ENCODE measurements at regions not wholly inside any gene's neighbourhood (a gene's known extent, or its start where the extent isn't known, plus 50 kb on each side); places are given as distances from the start of the nearest gene placed in this dataset.

- Histone ChIP-seq H3K27ac (no peak overlapping the region), H3K9me3 (ENCODE audit: severe bottlenecking) (no peaks in the 10 kb centered on the region), H3K36me3 (no peaks in the 10 kb centered on the region), H3K4me3 (ENCODE audit: low read depth, low read length) (no peak overlapping the region), H3K27me3 (ENCODE audit: insufficient read depth, low read depth, severe bottlenecking) (no peaks in the 10 kb centered on the region)
- no peak for TF ChIP-seq CTCF (IDR thresholded peaks at IDR 0.05; ENCODE audit: low read depth, low read length)
- DNase-seq, result no peak
Observed at GRCh38 chr11:130997278-130997677, 81.0 kb upstream of the SNX19 start.

GRCh38 chr11:130999086-130999485 lies 82.8 kb upstream of the SNX19 start:
- Histone ChIP-seq H3K4me3 (ENCODE audit: low read depth, low read length) (no peak overlapping the region), H3K27me3 (ENCODE audit: insufficient read depth, low read depth, severe bottlenecking) (no peaks in the 10 kb centered on the region), H3K9me3 (ENCODE audit: severe bottlenecking) (no peaks in the 10 kb centered on the region), H3K27ac (no peak overlapping the region), H3K36me3 (no peaks in the 10 kb centered on the region)
- DNase-seq, result no peak
- TF ChIP-seq CTCF (IDR thresholded peaks at IDR 0.05; ENCODE audit: low read depth, low read length), result no peak

- DNase-seq, result no peak
- Histone ChIP-seq H3K9me3 (ENCODE audit: severe bottlenecking) (no peaks in the 10 kb centered on the region), H3K36me3 (no peaks in the 10 kb centered on the region), H3K4me3 (ENCODE audit: low read depth, low read length) (no peak overlapping the region), H3K27ac (no peak overlapping the region), H3K27me3 (ENCODE audit: insufficient read depth, low read depth, severe bottlenecking) (no peaks in the 10 kb centered on the region)
- no peak for TF ChIP-seq CTCF (IDR thresholded peaks at IDR 0.05; ENCODE audit: low read depth, low read length)
Observed at GRCh38 chr11:130999992-131000770, 83.9 kb upstream of the SNX19 start.

- Histone ChIP-seq H3K27me3 (ENCODE audit: insufficient read depth, low read depth, severe bottlenecking) (no peaks in the 10 kb centered on the region), H3K9me3 (ENCODE audit: severe bottlenecking) (no peaks in the 10 kb centered on the region), H3K36me3 (no peaks in the 10 kb centered on the region), H3K27ac (no peak overlapping the region), H3K4me3 (ENCODE audit: low read depth, low read length) (no peak overlapping the region)
- TF ChIP-seq CTCF (IDR thresholded peaks at IDR 0.05; ENCODE audit: low read depth, low read length), result no peak
- DNase-seq, result no peak
Observed at GRCh38 chr11:131002145-131002544, 85.9 kb upstream of the SNX19 start.

GRCh38 chr11:131005829-131006228 lies 89.5 kb upstream of the SNX19 start:
- DNase-seq, result no peak
- no peaks in the 10 kb centered on the region for H3K36me3 ChIP-seq
- H3K9me3 ChIP-seq (ENCODE audit: severe bottlenecking), result no peaks in the 10 kb centered on the region
- no peaks in the 10 kb centered on the region for H3K27me3 ChIP-seq (ENCODE audit: insufficient read depth, low read depth, severe bottlenecking)
- H3K27ac ChIP-seq, result no peak overlapping the region
- H3K4me3 ChIP-seq (ENCODE audit: low read depth, low read length), result no peak overlapping the region
- TF ChIP-seq CTCF (IDR thresholded peaks at IDR 0.05; ENCODE audit: low read depth, low read length), result no peak

- peak; percentile 82 for TF ChIP-seq CTCF (IDR thresholded peaks at IDR 0.05; ENCODE audit: low read depth, low read length)
- Histone ChIP-seq H3K27me3 (ENCODE audit: insufficient read depth, low read depth, severe bottlenecking) (no peaks in the 10 kb centered on the region), H3K27ac (no peak overlapping the region), H3K4me3 (ENCODE audit: low read depth, low read length) (no peak overlapping the region), H3K9me3 (ENCODE audit: severe bottlenecking) (no peaks in the 10 kb centered on the region), H3K36me3 (no peaks in the 10 kb centered on the region)
- DNase-seq, result peak; percentile 22
Observed at GRCh38 chr11:131025020-131025419, 108.7 kb upstream of the SNX19 start.

Data from WERI-Rb-1 (cell line).